ENCODE measurements at regions not wholly inside any gene's neighbourhood (a gene's known extent, or its start where the extent isn't known, plus 50 kb on each side); places are given as distances from the start of the nearest gene placed in this dataset.
A peak's percentile ranks its signal among the peaks of the same experiment; 100 is the strongest.

- peak in 1 of 2 donors; percentile 44 for DNase-seq (ENCODE audit: low spot score in 2 of 2)
- no peaks in the 10 kb centered on the region for H3K36me3 ChIP-seq
- H3K27ac ChIP-seq, result no peak overlapping the region
- H3K4me1 ChIP-seq, result no peaks in the 10 kb centered on the region
- no peaks in the 10 kb centered on the region for H3K9me3 ChIP-seq
- peaks cover 10% of the 10 kb centered on the region for H3K27me3 ChIP-seq
- no peak for TF ChIP-seq CTCF (IDR thresholded peaks at IDR 0.05)
- no peak for TF ChIP-seq POLR2A (IDR thresholded peaks at IDR 0.05)
- no peak for TF ChIP-seq EP300 (IDR thresholded peaks at IDR 0.05)
- TF ChIP-seq POLR2AphosphoS5 (IDR thresholded peaks at IDR 0.05), result no peak
- WGBS, result 90% methylated on average over 2 of the region's 4 CpGs
- no peak overlapping the region for H3K4me3 ChIP-seq
Observed at GRCh38 chr22:22703203-22703570, 58.8 kb downstream of the GGTLC2 start.

GRCh38 chr22:22703715-22704114, 59.3 kb downstream of the GGTLC2 start:
- Histone ChIP-seq H3K4me1 (no peaks in the 10 kb centered on the region), H3K27me3 (peaks cover 10% of the 10 kb centered on the region), H3K36me3 (no peaks in the 10 kb centered on the region), H3K4me3 (no peak overlapping the region), H3K9me3 (no peaks in the 10 kb centered on the region), H3K27ac (no peak overlapping the region)
- 85% methylated on average over 4 of the region's 5 CpGs for WGBS
- no peak for TF ChIP-seq CTCF (IDR thresholded peaks at IDR 0.05)
- TF ChIP-seq POLR2AphosphoS5 (IDR thresholded peaks at IDR 0.05), result no peak
- no peak for TF ChIP-seq POLR2A (IDR thresholded peaks at IDR 0.05)
- TF ChIP-seq EP300 (IDR thresholded peaks at IDR 0.05), result no peak
- no peak for DNase-seq (ENCODE audit: low spot score in 2 of 2)

GRCh38 chr22:22704156-22704946, 59.9 kb downstream of the GGTLC2 start:
- H3K27me3 ChIP-seq, result peaks cover 10% of the 10 kb centered on the region
- H3K4me3 ChIP-seq, result no peak overlapping the region
- DNase-seq (ENCODE audit: low spot score in 2 of 2), result no peak
- WGBS, result 87% methylated on average over 8 of the region's 9 CpGs
- no peaks in the 10 kb centered on the region for H3K9me3 ChIP-seq
- TF ChIP-seq EP300 (IDR thresholded peaks at IDR 0.05) (no peak), CTCF (IDR thresholded peaks at IDR 0.05) (no peak), POLR2AphosphoS5 (IDR thresholded peaks at IDR 0.05) (no peak), POLR2A (IDR thresholded peaks at IDR 0.05) (no peak)
- H3K4me1 ChIP-seq, result no peaks in the 10 kb centered on the region
- H3K27ac ChIP-seq, result no peak overlapping the region
- no peaks in the 10 kb centered on the region for H3K36me3 ChIP-seq

- H3K4me1 ChIP-seq, result no peaks in the 10 kb centered on the region
- H3K27ac ChIP-seq, result no peak overlapping the region
- 92% methylated on average over 5 of the region's 5 CpGs for WGBS
- no peaks in the 10 kb centered on the region for H3K36me3 ChIP-seq
- no peak for TF ChIP-seq POLR2AphosphoS5 (IDR thresholded peaks at IDR 0.05)
- no peak for TF ChIP-seq CTCF (IDR thresholded peaks at IDR 0.05)
- no peak for DNase-seq (ENCODE audit: low spot score in 2 of 2)
- H3K27me3 ChIP-seq, result peaks cover 8% of the 10 kb centered on the region
- no peaks in the 10 kb centered on the region for H3K9me3 ChIP-seq
- H3K4me3 ChIP-seq, result no peak overlapping the region
Observed at GRCh38 chr22:22705328-22706100, 61.1 kb downstream of the GGTLC2 start.

GRCh38 chr22:22706253-22706915, 62.0 kb downstream of the GGTLC2 start:
- Histone ChIP-seq H3K4me1 (no peaks in the 10 kb centered on the region), H3K27me3 (peaks cover 1% of the 10 kb centered on the region), H3K36me3 (no peaks in the 10 kb centered on the region), H3K9me3 (no peaks in the 10 kb centered on the region), H3K4me3 (no peak overlapping the region), H3K27ac (no peak overlapping the region)
- TF ChIP-seq CTCF (IDR thresholded peaks at IDR 0.05) (no peak), POLR2A (IDR thresholded peaks at IDR 0.05) (no peak), POLR2AphosphoS5 (IDR thresholded peaks at IDR 0.05) (no peak), EP300 (IDR thresholded peaks at IDR 0.05) (no peak)
- no peak for DNase-seq (ENCODE audit: low spot score in 2 of 2)
- 52% methylated on average over 4 of the region's 4 CpGs for WGBS
